GM13977 (cell line): ENCODE measurements at regions not wholly inside any gene's neighbourhood (a gene's known extent, or its start where the extent isn't known, plus 50 kb on each side); places are given as distances from the start of the nearest gene placed in this dataset.

Source experiments
- DNase-seq: peaks from one replicate; pipeline ENCODE4 v3.0.0; 2012; ENCODE audit warnings: low spot score
- CTCF ChIP-seq: IDR thresholded peaks from 2 replicates; pipeline ENCODE4 v1.5.1; 2012; ENCODE audit warnings: mild to moderate bottlenecking, control low read depth; ENCODE audit not compliant: insufficient read depth; ENCODE audit errors: extremely low read depth, missing control alignments
- in situ Hi-C: fragments of 300-500 bp; cut with MboI; formaldehyde crosslinking; loops from one replicate; pipeline ENCODE4 v1.12.0; 2022; ENCODE audit warnings: low sequenced_read_pairs, low pct_unique_long_range_greater_than_20kb, mixed read lengths, inconsistent platforms; ENCODE audit not compliant: unreplicated experiment

- in situ Hi-C loops, result no loop called here
- DNase-seq, result no peak
- TF ChIP-seq CTCF, result no peak
These were observed 242.4 kb upstream of the POU3F1 start for GRCh38 chr1:38289034-38289433.

- DNase-seq, result no peak
- no peak for TF ChIP-seq CTCF
- in situ Hi-C loops, result no loop called here
These were observed 241.0 kb upstream of the POU3F1 start for GRCh38 chr1:38287547-38287946.

- TF ChIP-seq CTCF, result no peak
- no peak for DNase-seq
- in situ Hi-C loops, result no loop called here
These were observed 240.4 kb upstream of the POU3F1 start for GRCh38 chr1:38287036-38287435.

GRCh38 chr1:38285807-38286530 is 239.4 kb upstream of the POU3F1 start:
- TF ChIP-seq CTCF, result no peak
- in situ Hi-C loops, result no loop called here
- DNase-seq, result no peak

GRCh38 chr1:38284953-38285352 is 238.4 kb upstream of the POU3F1 start:
- in situ Hi-C loops, result no loop called here
- no peak for DNase-seq
- TF ChIP-seq CTCF, result no peak

- in situ Hi-C loops, result no loop called here
- TF ChIP-seq CTCF, result no peak
- no peak for DNase-seq
These were observed 237.3 kb upstream of the POU3F1 start for GRCh38 chr1:38283696-38284470.
